Loucy (cell line): ENCODE measurements at regions not wholly inside any gene's neighbourhood (a gene's known extent, or its start where the extent isn't known, plus 50 kb on each side); places are given as distances from the start of the nearest gene placed in this dataset.

Experiments used
- CTCF ChIP-seq: fragments of 200-600 bp; sonication (generic); conservative IDR thresholded peaks from 2 replicates; pipeline ENCODE4 v1.5.1; 2014; ENCODE audit warnings: mild to moderate bottlenecking, antibody characterized with exemption, low read length
- EZH2phosphoT487 ChIP-seq: fragments of 200-600 bp; IDR thresholded peaks from 2 replicates; pipeline ENCODE4 v1.6.1; 2018; ENCODE audit warnings: antibody characterized with exemption, mild to moderate bottlenecking, moderate library complexity, borderline replicate concordance

DNA sequence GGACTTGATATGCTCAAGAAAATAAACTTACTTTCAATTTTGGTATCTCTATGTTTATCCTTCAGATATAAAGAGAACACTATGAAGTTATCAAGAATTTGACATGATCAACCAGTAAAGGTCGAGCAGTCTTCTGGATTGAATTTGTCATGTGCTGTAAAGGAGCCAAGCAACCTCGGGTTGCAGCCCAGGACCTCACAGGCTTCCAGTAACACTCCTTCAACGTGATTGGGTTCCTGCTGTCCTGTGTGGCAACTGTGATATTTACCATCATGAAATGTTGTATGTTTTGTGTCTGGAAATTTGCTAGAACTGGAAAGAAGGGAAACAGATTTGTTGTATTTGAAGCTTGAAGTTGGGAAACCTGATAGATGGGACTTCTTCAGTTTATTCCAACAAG lies 52.0 kb upstream of the UGT2B7 start:
- TF ChIP-seq CTCF (no peak), EZH2phosphoT487 (no peak)
